GM18511 (cell line): ENCODE measurements at regions not wholly inside any gene's neighbourhood (a gene's known extent, or its start where the extent isn't known, plus 50 kb on each side); places are given as distances from the start of the nearest gene placed in this dataset.

Source experiments
- ATAC-seq: cut with Tn5 transposase; IDR thresholded peaks from one replicate; pipeline ENCODE4 v1.9.1; 2021; ENCODE audit warnings: mild to moderate bottlenecking, moderate library complexity; ENCODE audit not compliant: unreplicated experiment

DNA sequence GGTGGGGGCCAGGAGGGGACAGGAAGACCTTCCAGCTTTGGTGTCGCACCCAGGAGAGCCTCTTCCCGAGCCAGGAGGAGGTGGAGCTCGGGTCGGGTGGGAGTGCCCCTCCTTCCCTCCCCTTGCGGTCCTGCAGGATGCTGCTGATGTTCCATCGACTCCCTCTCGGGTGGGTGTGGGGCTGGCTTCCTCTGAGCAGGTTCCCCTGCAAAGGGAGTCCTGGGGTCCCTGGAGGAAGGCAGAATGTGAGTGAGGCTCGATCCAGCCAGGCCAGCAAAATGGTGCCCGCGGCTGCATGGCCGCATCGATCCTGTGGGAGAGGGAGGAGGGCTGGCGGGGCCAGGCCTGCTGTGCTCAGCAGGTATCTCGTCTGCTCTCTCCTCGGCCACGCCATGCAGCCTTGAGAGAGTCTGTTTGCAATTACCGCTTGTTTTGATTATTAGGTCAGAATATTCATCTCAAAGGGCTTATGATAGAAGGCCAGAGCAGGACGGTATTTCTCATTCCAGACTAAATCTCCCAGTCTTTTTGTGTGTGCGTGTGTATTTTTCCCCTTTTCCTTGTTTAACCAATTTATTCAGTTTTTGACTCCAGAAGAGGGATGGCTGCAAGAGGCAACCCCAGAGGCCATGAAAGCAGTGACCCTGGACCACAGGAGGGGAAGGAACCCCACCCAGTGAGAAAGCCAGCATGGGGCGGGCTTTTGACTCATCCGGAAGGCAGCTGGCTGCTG, 137.3 kb upstream of the ZMIZ1 start:
- no peak for ATAC-seq

DNA sequence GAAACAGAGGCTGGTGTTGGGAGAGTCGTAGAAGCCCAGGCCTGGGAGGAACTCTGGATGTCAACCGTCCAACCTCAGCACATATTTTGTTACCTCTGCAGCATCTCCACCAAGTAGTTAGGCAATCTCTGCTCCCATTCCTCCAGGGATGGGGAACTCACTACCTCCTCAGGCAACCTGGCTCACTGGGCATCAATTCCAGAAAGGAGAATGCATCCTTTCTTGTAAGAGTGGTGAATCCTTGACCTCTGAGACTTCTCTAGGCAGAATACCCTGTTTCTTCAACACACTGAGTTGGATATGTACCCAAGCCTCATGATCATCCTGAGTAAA, 136.7 kb upstream of the ZMIZ1 start:
- no peak for ATAC-seq

DNA sequence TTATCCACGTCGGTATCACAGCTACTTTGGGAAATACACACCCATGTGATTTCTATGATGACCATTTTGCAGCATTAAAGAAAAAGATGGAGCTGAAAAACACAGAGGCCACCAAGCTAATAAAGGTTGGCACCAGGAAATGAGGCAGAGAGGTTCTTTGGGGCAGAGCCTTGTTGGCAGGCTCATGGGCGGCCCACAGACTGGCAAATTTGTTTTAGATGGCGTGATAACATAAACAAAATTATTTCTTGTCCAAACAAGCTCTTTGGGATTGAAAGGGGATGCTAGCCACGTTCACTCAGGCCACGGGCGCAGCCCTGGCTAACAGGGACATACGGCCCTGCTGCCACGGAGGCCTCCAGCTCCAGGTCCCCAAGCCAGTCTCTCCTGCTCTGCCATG, 135.9 kb upstream of the ZMIZ1 start:
- no peak for ATAC-seq

DNA sequence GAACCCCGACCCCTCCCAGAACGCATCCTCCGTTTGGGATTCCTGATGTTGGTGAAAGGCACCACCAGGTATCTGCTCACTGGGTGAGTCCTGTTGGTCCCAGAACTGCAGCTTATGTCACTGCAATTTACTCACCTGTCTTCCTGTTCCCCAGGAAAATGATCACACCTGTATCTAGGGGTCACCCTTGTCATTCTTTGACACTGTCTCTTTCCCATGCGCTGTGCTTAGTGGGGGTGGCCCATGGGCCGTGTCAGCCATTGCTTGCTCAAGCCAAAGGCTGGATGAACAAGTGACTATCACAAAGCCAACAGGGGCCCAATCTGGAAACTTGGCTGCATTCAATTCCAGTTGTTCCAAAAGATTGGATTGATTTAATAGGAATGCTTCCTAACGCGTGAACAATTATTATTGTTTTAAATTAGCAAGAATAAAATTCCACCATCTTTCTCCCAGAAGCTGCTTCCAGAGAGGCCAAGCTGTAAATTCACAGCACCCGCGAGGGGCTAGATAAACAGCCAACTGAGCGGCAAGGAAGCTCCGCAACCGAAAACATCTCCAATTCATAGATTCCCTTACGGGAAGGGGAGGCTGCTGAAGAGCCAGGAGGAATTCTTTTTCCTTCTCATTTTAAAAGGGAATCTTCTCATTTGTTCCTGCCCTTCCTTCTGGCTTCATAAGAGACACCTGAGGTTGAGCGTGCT, 134.8 kb upstream of the ZMIZ1 start:
- no peak for ATAC-seq

DNA sequence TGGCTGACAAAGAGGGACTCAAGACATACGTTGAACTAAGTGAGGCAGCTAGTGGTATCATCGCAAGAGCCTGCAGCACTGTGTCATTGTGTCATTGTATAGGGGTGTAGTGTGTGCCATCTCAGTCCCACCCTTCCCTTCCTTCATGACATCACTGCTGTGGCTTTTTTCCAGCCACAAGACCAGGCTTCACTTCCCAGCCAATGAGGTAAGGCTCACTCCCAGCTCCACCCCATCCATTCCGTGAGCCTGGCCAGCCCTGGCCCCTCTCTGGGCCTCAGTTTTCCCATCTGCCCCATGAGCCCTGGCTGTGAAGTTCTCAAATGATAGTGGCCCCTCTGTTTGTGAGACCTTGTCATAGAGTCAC, 134.3 kb upstream of the ZMIZ1 start:
- no peak for ATAC-seq

DNA sequence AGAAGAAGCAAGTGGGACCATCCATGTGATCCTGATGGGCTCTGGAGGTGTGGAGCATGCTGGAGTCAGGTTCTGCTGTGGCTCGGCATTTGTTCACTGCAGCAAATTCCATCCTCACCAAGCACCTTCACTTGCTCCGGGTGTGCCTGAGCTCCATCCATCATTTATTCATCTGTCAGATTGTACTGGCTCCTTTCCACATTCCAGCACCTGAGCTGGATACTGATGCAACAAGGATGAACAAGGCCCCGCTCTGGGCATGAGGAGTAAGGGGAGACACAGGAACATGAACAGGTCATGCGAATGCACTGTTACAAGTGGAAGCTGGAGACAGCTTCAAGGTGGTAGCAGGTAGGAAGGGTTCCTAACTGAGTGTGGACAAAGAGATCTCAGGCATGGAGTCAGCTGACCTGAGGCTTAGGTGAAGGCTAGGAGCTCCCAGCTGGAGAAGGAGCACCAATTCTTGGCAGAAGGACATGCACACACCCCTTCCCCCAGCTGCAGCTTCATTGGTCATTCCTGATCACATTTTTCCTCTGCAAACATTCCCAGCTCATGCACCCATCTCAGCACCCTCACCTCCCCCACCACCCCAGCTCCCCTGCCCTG, 133.7 kb upstream of the ZMIZ1 start:
- ATAC-seq: no peak

DNA sequence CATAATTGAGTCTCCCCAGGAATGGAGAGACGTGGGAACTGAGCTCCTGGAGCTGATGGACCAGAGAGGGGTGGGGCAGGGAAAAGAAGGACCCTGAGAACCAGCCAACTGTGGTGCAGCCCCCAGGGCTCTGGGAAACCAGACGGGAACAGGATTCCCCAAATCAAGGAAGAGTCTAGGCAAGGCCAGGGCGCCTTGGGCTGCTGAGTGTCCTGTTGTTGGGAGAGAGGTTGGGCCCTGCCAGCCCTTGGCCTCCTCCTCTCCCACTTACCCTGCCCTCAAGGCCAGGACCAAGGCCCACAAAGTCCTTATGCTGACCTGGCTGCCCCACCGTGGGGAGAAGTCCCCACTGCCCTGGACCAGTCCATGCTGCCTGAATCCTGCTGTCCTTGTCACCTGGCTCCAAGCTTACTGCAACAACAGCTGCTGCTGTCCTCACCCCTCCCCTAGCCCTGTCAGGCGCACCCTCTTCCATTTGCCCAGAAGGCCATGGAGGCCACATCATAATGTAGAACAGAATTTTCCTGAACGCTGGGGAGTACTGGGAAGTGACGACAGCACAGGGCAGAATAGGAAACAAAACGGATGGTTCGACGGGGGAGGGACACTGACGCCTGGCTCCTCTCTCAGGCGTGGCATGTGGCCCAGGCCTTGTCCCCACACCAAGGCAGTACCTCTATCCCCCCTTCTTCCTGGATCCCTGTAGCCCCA, 132.9 kb upstream of the ZMIZ1 start:
- no peak for ATAC-seq

DNA sequence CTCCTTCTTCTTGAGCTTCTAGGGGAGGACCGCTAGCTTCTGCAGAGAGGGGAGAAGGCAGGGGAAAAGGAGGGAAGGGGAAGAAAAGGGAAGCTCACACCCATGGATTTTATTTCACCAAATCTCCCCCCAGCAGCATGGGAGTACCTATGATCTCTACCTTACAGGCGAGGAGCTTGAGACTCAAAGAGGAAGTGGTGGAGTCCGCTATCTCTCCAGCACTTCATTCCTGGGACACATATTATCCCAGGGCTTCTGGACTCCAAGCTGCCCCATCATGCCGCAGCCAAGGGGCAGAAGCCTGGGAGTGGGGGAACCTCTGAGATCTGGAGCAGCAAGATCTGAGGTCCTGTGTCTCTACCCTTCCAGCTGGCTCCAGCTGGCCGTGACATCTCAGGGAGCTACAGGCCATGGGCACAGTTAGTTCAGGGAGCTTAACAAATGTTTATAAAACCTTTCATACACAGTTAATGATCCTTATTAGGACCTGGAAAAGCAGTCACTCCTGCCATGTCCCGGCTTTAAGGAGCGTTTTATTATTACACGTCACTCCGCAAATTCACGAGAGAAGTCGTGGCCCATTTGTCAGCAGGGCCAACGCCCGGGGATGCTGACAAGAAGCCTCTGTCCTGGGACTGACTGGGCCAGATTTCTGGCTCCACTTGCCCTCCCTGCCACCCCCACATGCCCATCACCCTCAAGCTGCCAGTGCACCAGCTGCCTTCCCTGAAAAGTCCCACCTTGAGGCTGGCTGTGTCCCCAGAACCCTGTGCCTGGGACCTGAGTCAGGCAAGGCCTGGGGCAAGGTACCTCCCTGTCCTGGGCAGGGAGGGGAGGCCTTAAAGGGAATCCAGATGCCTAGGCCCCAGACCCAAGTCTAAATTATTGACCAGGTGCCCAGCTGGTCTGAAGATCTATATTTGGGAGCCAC, 132.1 kb upstream of the ZMIZ1 start:
- no peak for ATAC-seq

DNA sequence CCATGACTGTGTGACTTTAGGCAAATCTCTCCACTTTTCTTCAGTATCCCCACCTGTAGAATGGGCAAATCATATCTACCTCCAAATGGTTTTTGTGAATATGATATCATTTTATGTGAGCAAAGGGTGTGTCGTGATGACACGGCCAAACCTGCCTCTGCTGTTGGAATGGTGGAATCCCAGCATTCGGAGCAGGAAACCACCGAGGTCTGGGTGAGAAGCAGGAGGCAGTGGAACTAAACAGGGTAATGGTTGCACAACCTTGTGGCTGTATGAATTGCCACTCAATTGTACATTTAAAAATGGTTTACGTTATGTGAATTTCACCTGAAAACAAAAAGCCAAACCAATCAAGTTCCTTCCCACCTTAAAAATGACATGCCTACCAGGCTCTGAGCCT, 131.4 kb upstream of the ZMIZ1 start:
- no peak for ATAC-seq

DNA sequence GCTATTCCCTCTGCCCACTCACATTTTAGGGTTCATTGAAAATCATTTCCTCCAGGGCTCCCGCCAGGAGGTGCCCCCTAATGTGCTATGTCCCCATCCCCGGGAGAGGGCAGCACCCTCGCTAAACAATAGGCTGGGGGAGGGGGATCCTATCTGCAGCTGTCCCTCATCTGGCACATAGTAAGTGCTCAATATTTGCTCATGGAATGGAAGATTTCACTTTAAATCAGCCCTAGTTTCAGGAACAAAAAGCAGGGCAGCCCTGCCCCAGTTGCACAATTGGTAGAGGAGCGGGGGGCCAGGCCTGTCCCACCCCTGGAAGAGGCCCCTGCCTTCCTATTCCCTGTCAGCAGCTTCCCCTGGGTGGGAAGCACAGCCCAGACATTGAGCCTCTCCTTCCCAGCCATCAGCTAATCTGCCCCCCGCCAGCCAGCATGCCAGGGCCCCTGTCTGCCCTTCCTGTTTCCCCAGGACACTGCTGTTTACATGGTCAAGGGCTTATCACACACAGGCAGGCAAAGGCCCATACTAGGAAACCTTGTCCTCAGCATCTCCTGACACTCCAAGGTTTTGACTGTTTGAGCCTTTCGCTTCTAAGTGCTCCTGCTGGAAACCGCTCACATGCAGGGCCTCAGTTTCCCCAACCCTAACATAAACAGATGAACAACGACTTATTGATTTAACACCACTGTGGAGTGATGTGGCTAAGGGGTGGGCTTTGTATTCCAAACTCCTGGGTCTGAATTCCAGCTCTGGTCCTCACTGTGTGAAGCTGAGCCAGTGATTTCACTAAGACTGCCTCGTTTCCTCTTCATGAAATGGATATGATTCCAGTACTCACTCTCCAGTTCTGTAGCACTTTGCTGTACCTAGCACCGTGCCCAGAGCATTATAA, 130.7 kb upstream of the ZMIZ1 start:
- ATAC-seq: no peak

DNA sequence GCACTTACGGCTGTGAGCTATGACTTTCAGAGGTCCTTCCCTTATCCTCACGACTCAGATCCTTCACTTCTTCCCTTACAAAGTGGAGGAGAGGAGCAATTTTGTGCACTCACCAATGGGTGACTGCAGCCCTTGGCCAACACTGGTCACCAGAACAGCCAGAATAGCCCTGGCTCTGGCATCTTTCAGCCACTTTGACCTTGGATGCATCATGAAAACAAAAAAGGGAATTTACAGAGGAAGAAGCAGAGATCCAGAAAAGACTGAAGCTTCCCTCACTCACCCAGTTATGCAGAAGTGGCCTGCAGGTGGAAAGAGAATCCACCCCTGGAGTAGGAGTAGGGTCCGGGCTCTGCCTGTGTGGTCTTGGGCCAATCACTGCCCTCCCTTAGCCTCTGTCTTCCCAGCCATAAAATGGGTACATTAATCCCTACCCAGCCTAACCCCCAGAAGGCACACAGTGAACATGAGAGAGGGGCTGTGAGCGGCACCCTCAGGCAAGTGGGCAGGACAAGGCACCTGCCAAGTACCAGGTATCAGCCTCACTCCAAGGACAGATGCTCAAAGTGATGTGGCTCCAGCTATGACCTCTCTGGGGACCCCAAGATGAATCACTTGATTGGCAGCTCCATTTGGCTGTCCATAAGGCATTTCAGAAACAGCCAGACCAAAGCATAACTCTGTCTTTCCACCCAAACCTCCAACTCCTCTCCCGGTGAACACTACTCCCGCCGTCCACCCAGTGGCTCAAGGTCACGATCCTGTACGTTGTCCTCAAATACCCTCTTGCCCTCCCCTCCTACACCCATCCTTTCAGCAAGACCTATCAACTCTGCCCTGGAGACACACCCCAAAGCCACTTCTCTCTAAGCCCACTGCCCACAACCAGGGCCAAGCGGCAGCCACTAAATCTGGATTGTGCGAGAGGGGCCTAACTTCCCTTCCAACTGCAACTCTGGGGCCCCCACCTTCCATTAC, 129.8 kb upstream of the ZMIZ1 start:
- no peak for ATAC-seq

DNA sequence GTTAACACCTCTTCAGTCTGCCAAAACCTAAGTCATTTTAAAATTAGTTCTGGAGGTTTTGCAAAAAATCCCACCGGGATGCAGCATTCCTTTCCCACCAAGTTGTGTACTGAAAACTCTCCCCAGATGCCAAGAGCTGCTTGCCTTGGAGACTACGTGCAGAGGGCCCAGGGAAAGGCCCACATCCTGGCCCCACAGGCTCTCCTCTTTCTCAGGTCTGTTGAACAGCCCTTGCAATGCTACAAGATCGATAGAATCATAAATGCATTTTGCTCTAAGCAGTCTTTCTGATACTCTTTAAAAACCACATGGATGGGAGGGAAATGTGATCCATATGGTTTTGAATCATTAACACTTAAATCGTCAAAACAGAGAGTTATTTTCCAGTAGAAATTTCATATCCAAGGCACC, 126.7 kb upstream of the ZMIZ1 start:
- ATAC-seq: no peak

DNA sequence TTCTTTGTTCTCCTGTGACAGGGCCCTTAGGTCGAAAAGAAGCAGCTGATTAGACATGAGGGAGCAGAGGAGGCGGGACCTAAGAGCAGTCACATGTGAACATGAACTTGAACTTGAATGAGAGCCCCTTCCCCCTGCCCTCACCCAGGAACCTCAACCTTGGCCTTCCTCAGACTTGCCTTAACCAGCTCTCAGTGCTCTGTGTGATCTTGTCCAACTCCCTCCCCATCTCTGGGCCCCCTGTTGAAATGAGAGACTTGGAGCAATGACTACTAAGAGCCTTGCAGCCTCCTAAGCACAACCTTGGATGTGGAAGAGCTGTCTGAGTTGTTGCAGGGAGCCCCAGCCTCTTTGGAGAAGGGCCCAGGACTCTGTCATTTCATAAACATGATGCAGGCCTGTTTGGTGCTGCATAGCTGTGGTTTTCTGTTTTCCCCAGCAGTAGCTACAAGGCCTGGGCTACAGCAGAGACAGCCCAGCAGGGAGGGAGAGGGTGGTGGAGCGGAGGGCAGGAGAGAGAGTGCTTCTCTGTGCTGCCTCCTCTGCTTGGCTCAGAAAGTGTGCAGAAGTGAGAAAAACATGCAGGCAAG, 123.9 kb upstream of the ZMIZ1 start:
- ATAC-seq: no peak

DNA sequence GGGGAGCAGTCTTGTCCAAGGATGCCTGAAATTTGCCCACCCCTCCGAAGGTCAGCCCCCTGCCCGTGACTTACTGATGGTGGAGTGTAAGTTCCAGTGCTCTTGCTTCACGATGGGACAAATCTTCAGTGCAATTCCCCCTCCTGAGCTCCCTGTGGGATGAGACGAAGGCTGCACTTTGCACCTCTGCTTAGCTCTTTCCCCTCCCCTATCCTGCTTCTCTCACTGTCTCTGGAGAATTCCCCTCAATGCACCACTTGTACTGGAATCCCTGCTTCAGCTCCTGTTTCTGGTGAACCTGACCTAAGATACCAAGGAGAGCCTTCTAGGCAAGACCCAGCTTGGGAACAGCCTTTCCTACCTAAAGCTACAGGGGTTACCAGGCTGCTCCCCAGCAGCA, 122.9 kb upstream of the ZMIZ1 start:
- no peak for ATAC-seq

DNA sequence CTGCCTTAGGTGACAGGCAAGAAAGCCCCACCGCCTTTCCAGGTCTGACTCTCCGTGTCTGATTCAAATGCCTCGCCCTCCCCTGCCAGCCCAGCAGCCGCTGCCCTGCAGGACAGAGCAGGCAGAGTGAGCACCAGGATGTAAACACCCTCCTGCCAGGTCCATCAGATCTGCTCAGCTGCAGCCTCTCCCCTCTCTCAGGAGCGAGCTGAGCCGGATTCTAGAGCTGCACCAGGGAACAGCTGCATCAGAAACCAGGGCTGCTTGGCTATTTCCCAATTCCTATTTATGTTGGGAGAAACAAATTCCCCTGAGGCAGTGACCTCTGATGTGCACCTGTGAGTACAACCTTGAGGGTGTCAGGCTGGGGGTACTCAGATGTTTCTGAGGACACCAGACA, 121.5 kb upstream of the ZMIZ1 start:
- no peak for ATAC-seq

DNA sequence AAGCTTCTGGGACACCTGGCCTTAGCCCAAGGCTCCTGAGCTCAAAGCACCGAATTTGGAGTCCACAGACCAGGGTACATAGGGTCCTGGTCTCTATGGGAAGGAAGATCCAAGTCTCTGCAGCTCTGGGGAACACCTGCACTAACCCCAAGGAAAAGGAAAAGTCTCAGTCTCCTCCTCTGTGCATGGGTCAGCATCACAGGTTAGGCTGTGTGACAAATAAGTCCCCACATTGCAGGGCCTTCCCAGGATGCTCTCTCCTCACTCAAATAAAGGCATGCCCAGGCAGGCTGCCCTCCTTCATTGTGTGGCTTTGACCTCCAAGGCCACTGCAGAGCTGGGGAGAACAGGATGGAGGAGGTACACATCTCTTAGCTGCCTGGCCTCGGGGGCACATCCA, 121.0 kb upstream of the ZMIZ1 start:
- ATAC-seq: no peak

DNA sequence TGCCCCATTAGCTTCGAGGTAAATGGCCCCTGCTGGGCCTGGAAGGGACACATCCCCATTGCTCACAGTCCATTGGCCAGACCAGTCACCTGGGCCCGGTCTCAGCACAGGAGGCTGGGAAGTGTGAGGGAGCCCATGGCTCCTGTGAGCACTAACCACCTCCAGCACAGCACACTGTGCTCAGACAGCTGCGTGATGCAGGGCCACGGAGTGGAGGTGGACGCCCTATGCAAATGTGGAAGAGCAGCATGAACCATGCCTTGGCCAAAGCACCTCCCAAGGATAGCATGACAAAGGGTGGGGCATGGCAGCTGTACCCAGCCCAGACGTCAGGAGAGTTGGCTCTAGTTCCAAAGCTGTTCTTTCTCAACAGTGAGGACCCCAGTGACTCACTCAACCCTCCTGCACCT, 120.1 kb upstream of the ZMIZ1 start:
- ATAC-seq: no peak
